ENCODE measurements at regions not wholly inside any gene's neighbourhood (a gene's known extent, or its start where the extent isn't known, plus 50 kb on each side); places are given as distances from the start of the nearest gene placed in this dataset.

DNA sequence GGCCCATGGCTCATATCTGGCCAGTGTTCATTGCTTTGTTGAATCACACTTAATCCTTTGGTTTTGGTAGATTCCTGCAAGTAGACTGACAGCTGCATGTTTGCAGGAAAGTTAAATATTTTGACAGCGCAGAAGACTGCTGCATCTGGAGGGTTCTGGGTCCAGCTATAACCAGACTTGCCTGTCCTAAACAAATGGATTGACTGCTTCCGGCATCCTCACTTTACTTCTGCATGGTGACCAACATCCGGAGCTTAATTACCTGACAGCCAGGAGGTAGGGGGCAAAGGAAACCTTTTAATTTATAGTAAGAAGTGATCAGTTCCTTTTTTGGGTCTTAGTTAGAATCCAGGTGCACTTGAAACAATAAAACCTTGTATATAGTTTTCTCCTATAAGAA is 263.3 kb downstream of the SNX10 start:
- TF ChIP-seq, protein P1, sequence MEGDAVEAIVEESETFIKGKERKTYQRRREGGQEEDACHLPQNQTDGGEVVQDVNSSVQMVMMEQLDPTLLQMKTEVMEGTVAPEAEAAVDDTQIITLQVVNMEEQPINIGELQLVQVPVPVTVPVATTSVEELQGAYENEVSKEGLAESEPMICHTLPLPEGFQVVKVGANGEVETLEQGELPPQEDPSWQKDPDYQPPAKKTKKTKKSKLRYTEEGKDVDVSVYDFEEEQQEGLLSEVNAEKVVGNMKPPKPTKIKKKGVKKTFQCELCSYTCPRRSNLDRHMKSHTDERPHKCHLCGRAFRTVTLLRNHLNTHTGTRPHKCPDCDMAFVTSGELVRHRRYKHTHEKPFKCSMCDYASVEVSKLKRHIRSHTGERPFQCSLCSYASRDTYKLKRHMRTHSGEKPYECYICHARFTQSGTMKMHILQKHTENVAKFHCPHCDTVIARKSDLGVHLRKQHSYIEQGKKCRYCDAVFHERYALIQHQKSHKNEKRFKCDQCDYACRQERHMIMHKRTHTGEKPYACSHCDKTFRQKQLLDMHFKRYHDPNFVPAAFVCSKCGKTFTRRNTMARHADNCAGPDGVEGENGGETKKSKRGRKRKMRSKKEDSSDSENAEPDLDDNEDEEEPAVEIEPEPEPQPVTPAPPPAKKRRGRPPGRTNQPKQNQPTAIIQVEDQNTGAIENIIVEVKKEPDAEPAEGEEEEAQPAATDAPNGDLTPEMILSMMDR (IDR thresholded peaks at IDR 0.05): no peak
- no peak for TF ChIP-seq POLR2A (IDR thresholded peaks at IDR 0.05)
- no peak for TF ChIP-seq EP300 (IDR thresholded peaks at IDR 0.05)
